ENCODE measurements at regions not wholly inside any gene's neighbourhood (a gene's known extent, or its start where the extent isn't known, plus 50 kb on each side); places are given as distances from the start of the nearest gene placed in this dataset.

GRCh38 chr7:81819861-81820260 is 50.0 kb upstream of the HGF start:
- H3K36me3 ChIP-seq (replicated peaks; ENCODE audit: insufficient read depth, low read length) = no peaks in the 10 kb centered on the region
- DNase-seq = no peak
- H3K4me1 ChIP-seq (ENCODE audit: low read length) = no peaks in the 10 kb centered on the region
- no peaks in the 10 kb centered on the region for H3F3A ChIP-seq (ENCODE audit: insufficient read depth, low read length)
- no peak overlapping the region for H3K9ac ChIP-seq (ENCODE audit: low read length)
- no peaks in the 10 kb centered on the region for H4K20me1 ChIP-seq (ENCODE audit: insufficient read depth, low read length)
- H3K79me2 ChIP-seq (ENCODE audit: low read length) = no peaks in the 10 kb centered on the region
- no peak overlapping the region for H3K27ac ChIP-seq (ENCODE audit: low read length)
- no peaks in the 10 kb centered on the region for H3K27me3 ChIP-seq (replicated peaks; ENCODE audit: insufficient read depth, low read length)
- H3K4me3 ChIP-seq (ENCODE audit: low read length) = no peak overlapping the region
- no peak overlapping the region for H3K4me2 ChIP-seq (ENCODE audit: low read depth, low read length)
- no peaks in the 10 kb centered on the region for H3K9me2 ChIP-seq (replicated peaks; ENCODE audit: insufficient read depth, low read length)
- H2AFZ ChIP-seq (ENCODE audit: low read length) = no peak overlapping the region
- no peaks in the 10 kb centered on the region for H3K9me3 ChIP-seq (replicated peaks; ENCODE audit: insufficient read depth, low read length)
- TF ChIP-seq EZH2phosphoT487 (IDR thresholded peaks at IDR 0.05; ENCODE audit: low read length) (no peak), CTCF (IDR thresholded peaks at IDR 0.05; ENCODE audit: low read length) (no peak), EZH2 (optimal IDR thresholded peaks at IDR 0.05; ENCODE audit: low read depth, low read length) (no peak)

Measured in MM.1S (cell line).